ENCODE measurements at regions not wholly inside any gene's neighbourhood (a gene's known extent, or its start where the extent isn't known, plus 50 kb on each side); places are given as distances from the start of the nearest gene placed in this dataset.

DNA sequence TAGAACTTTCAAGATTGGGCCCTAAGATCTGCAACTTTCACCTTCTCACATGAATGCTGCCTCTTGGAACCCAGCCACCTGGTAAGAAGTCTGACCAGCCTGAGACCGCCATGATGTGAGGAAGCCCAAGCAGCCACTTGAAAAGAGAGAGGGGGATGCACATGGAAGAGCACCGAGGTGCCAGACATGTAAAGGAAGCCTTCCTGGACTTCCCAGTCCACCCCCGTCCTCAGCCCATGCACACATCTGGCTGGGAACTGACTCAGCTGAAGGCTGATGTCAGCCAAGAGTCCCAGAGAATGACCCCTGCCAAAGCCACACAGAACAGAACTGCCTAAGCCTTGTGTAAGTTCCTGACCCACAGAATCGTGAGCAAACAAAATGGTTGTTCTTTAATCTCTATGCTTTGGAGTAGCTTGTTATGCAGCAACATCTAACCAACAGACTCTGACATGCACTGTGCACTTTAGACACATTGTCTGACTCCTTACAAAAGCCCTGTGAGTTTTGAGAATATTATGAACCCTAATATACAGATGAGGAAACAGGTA lies 86.7 kb downstream of the RMI2 start:
- no peak for TF ChIP-seq SIN3A (IDR thresholded peaks at IDR 0.05; ENCODE audit: borderline replicate concordance, insufficient read depth, low read length)
- TF ChIP-seq TAF1 (IDR thresholded peaks at IDR 0.05; ENCODE audit: borderline replicate concordance, insufficient read depth, low read length), result no peak
- no peak for TF ChIP-seq FOXP2 (optimal IDR thresholded peaks at IDR 0.05; ENCODE audit: borderline replicate concordance, extremely low read depth, extremely low read length, insufficient read depth)
- TF ChIP-seq, protein P1, sequence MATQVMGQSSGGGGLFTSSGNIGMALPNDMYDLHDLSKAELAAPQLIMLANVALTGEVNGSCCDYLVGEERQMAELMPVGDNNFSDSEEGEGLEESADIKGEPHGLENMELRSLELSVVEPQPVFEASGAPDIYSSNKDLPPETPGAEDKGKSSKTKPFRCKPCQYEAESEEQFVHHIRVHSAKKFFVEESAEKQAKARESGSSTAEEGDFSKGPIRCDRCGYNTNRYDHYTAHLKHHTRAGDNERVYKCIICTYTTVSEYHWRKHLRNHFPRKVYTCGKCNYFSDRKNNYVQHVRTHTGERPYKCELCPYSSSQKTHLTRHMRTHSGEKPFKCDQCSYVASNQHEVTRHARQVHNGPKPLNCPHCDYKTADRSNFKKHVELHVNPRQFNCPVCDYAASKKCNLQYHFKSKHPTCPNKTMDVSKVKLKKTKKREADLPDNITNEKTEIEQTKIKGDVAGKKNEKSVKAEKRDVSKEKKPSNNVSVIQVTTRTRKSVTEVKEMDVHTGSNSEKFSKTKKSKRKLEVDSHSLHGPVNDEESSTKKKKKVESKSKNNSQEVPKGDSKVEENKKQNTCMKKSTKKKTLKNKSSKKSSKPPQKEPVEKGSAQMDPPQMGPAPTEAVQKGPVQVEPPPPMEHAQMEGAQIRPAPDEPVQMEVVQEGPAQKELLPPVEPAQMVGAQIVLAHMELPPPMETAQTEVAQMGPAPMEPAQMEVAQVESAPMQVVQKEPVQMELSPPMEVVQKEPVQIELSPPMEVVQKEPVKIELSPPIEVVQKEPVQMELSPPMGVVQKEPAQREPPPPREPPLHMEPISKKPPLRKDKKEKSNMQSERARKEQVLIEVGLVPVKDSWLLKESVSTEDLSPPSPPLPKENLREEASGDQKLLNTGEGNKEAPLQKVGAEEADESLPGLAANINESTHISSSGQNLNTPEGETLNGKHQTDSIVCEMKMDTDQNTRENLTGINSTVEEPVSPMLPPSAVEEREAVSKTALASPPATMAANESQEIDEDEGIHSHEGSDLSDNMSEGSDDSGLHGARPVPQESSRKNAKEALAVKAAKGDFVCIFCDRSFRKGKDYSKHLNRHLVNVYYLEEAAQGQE (IDR thresholded peaks at IDR 0.05; ENCODE audit: insufficient read depth in 1 of 2, low read depth in 2 of 2, low read length in 2 of 2), result no peak
- TF ChIP-seq POLR2AphosphoS5 (IDR thresholded peaks at IDR 0.05; ENCODE audit: low read depth, low read length), result no peak

GRCh38 chr16:11432856-11433395 lies 87.7 kb downstream of the RMI2 start:
- no peak for TF ChIP-seq FOXP2 (optimal IDR thresholded peaks at IDR 0.05; ENCODE audit: borderline replicate concordance, extremely low read depth, extremely low read length, insufficient read depth)
- TF ChIP-seq POLR2AphosphoS5 (IDR thresholded peaks at IDR 0.05; ENCODE audit: low read depth, low read length), result no peak
- TF ChIP-seq, protein P1 (IDR thresholded peaks at IDR 0.05; ENCODE audit: insufficient read depth in 1 of 2, low read depth in 2 of 2, low read length in 2 of 2), result no peak
- TF ChIP-seq TAF1 (IDR thresholded peaks at IDR 0.05; ENCODE audit: borderline replicate concordance, insufficient read depth, low read length), result no peak
- no peak for TF ChIP-seq SIN3A (IDR thresholded peaks at IDR 0.05; ENCODE audit: borderline replicate concordance, insufficient read depth, low read length)

- TF ChIP-seq POLR2AphosphoS5 (IDR thresholded peaks at IDR 0.05; ENCODE audit: low read depth, low read length) (no peak), FOXP2 (optimal IDR thresholded peaks at IDR 0.05; ENCODE audit: borderline replicate concordance, extremely low read depth, extremely low read length, insufficient read depth) (no peak), TAF1 (IDR thresholded peaks at IDR 0.05; ENCODE audit: borderline replicate concordance, insufficient read depth, low read length) (no peak), SIN3A (IDR thresholded peaks at IDR 0.05; ENCODE audit: borderline replicate concordance, insufficient read depth, low read length) (no peak)
- TF ChIP-seq, protein P1 (IDR thresholded peaks at IDR 0.05; ENCODE audit: insufficient read depth in 1 of 2, low read depth in 2 of 2, low read length in 2 of 2), result no peak
These were observed 90.3 kb downstream of the RMI2 start for GRCh38 chr16:11435576-11435975.

- no peak for TF ChIP-seq TAF1 (IDR thresholded peaks at IDR 0.05; ENCODE audit: borderline replicate concordance, insufficient read depth, low read length)
- TF ChIP-seq SIN3A (IDR thresholded peaks at IDR 0.05; ENCODE audit: borderline replicate concordance, insufficient read depth, low read length), result no peak
- TF ChIP-seq, protein P1 (IDR thresholded peaks at IDR 0.05; ENCODE audit: insufficient read depth in 1 of 2, low read depth in 2 of 2, low read length in 2 of 2), result no peak
- no peak for TF ChIP-seq POLR2AphosphoS5 (IDR thresholded peaks at IDR 0.05; ENCODE audit: low read depth, low read length)
- no peak for TF ChIP-seq FOXP2 (optimal IDR thresholded peaks at IDR 0.05; ENCODE audit: borderline replicate concordance, extremely low read depth, extremely low read length, insufficient read depth)
These were observed 91.8 kb downstream of the RMI2 start for GRCh38 chr16:11437069-11437468.

All from PFSK-1 (cell line).